Subcutaneous abdominal adipose tissue (tissue), 5 donors: ENCODE measurements at regions not wholly inside any gene's neighbourhood (a gene's known extent, or its start where the extent isn't known, plus 50 kb on each side); places are given as distances from the start of the nearest gene placed in this dataset.
A peak's percentile ranks its signal among the peaks of the same experiment; 100 is the strongest.

ENCODE experiments used
- H3K27ac ChIP-seq: one replicate; pipeline ENCODE4 v1.7.0; 2013; ENCODE audit warnings: low read depth, mild to moderate bottlenecking, inconsistent platforms, low read length, moderate library complexity
- H3K27me3 ChIP-seq, 5 donors: one replicate each; pipeline ENCODE4 v1.7.0; 2013; ENCODE audit warnings: low read length in 5 of 5, inconsistent platforms in 1 of 5; ENCODE audit not compliant: control insufficient read depth in 5 of 5, insufficient read depth in 4 of 5
- H3K36me3 ChIP-seq, 5 donors: one replicate each; pipeline ENCODE4 v1.7.0; 2013; ENCODE audit warnings: low read length in 5 of 5; ENCODE audit not compliant: control insufficient read depth in 5 of 5, insufficient read depth in 5 of 5
- H3K4me1 ChIP-seq, 5 donors: one replicate each; pipeline ENCODE4 v1.7.0; 2013; ENCODE audit warnings: low read length in 5 of 5, mild to moderate bottlenecking in 3 of 5, moderate library complexity in 1 of 5; ENCODE audit not compliant: control insufficient read depth in 5 of 5, insufficient read depth in 5 of 5
- H3K4me3 ChIP-seq, 5 donors: one replicate each; pipeline ENCODE4 v1.7.0; 2013; ENCODE audit warnings: low read length in 5 of 5, low read depth in 1 of 5
- H3K9ac ChIP-seq, 5 donors: one replicate each; pipeline ENCODE4 v1.7.0; 2013; ENCODE audit warnings: low read length in 5 of 5, mild to moderate bottlenecking in 4 of 5, moderate library complexity in 3 of 5
- H3K9me3 ChIP-seq, 5 donors: one replicate each; pipeline ENCODE4 v1.7.0; 2013; ENCODE audit warnings: low read length in 5 of 5; ENCODE audit not compliant: control insufficient read depth in 5 of 5
- donor health status: healthy.
- donor health status: healthy.
- donor health status: healthy.
- donor health status: healthy.
- donor health status: healthy.

DNA sequence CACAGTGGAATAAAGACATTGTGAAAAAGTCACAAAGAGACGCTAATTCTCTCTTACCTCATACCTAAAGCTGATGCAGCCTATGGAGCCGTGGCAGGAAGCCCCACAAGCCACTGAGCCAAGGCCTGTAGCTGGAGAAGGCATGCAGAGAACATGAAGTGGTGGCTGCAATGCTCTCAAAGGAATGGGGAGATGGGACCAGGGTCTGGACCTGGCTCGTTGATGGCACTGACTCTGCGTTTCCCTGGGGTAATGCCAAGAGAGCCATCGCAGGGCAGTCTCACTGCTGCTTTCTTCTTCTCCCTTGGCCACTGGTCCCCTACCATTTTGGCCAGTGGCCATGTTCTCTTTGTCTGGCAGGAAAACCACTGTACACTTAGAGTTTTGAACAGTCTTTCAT, 329.9 kb upstream of the ZMIZ1 start:
- no peaks in the 10 kb centered on the region for H3K36me3 ChIP-seq
- H3K4me3 ChIP-seq = no peak overlapping the region
- no peaks in the 10 kb centered on the region for H3K9me3 ChIP-seq
- no peak overlapping the region for H3K9ac ChIP-seq
- H3K4me1 ChIP-seq = peaks cover 5 to 30% (median 21%) of the 10 kb centered on the region in 5 donors
- peaks cover 0 to 4% (median 0%) of the 10 kb centered on the region in 5 donors for H3K27me3 ChIP-seq
- H3K27ac ChIP-seq = no peak overlapping the region

DNA sequence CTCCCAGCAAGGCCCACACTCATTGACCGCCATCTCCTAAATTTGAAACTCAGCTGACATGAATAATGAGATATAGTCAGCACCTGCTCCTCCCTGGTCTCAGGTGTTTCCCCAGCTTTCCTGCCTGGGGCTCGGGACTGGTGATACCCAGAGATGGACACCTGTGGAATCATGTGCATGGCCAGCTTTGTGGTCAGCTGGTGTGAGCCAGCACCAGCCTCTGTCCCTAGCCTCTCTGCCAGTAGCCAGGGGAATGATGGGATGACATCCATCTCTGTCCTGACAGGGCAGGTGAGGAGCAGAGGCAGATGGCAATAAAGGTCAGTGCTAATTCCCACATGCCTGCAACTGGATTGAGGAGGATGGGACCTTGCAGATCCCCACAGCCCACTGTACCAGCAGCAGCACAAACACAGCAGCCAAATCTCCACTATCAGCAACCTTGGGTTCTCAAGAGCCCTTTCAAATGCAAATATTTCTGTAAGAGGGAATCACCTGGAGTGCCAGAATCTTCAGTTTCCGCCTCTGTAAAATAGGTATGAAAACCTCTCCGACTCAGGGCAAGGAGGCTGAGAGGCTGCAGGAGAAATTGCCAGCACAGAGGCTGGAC, 329.2 kb upstream of the ZMIZ1 start:
- no peaks in the 10 kb centered on the region for H3K9me3 ChIP-seq
- no peaks in the 10 kb centered on the region for H3K36me3 ChIP-seq
- H3K27ac ChIP-seq = no peak overlapping the region
- peaks cover 0 to 4% (median 0%) of the 10 kb centered on the region in 5 donors for H3K27me3 ChIP-seq
- no peak overlapping the region for H3K4me3 ChIP-seq
- H3K4me1 ChIP-seq = peaks cover 12 to 37% (median 28%) of the 10 kb centered on the region in 5 donors
- H3K9ac ChIP-seq = no peak overlapping the region

GRCh38 chr10:78740976-78741915, 327.5 kb upstream of the ZMIZ1 start:
- Histone ChIP-seq H3K4me3 (no peak overlapping the region), H3K4me1 (peaks cover 21 to 50% (median 44%) of the 10 kb centered on the region in 5 donors), H3K27me3 (no peaks in the 10 kb centered on the region), H3K36me3 (no peaks in the 10 kb centered on the region), H3K27ac (no peak overlapping the region), H3K9me3 (no peaks in the 10 kb centered on the region), H3K9ac (no peak overlapping the region)

DNA sequence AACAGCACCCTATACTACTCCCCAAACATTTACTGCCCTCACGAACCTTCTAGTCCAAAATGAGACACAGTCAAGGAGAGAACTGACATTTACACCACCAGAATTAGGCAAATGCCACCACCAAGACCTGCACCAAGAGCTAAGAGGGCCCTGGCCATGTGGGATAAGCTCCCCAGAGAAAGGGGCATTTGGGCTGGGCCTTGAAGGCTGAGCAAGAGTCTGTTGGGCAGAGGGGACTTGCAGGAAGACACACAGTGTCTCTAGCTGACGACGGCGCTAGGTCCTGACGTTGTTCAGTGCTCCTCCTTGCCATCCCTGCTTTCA, 326.4 kb upstream of the ZMIZ1 start:
- Histone ChIP-seq H3K36me3 (no peaks in the 10 kb centered on the region), H3K4me3 (no peak overlapping the region), H3K27me3 (no peaks in the 10 kb centered on the region), H3K9me3 (no peaks in the 10 kb centered on the region), H3K27ac (no peak overlapping the region), H3K9ac (no peak overlapping the region), H3K4me1 (peaks cover 21 to 50% (median 44%) of the 10 kb centered on the region in 5 donors)

DNA sequence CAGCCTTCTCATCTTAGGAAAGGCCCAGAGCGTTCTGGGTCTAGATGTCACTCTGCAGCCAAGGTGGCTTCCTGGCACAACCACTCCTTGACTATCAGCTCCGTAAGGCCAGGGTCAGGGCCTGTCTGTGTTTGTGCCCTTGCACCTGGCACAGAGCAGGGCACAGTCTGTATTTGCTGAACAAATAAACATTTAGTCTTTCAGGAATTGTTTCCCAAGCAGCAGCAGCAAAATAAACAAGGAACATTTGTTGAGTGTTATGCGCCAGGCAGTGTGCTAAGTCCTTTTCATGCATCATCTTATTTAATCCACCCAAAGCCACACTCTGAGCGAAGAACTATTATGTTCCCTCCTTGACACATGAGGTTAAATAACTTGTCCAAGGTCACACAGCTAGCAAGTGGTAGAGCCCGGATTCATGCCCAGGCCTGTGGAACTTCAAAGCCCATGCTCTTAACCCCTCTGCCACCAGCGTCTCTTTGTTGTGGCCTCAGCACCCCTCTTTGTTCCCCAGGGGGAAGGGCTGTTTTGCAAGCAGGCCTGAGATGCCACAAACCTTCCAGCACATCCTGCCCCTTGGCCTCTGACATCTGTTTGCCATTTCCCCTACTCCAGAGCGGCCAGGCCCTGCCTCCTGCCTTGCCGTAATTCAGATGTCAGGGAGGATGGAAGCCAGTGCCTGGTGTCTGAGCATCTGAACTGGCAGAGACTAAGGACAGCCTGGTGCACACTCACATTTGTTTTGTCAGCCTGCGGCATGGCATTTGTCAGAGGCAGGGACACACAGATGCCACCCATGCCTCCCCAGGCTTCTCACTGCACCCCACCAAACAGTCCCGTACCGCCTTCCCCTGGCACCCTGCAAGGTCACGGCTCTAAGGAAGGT, 325.8 kb upstream of the ZMIZ1 start:
- Histone ChIP-seq H3K9ac (no peak overlapping the region), H3K36me3 (no peaks in the 10 kb centered on the region), H3K27me3 (no peaks in the 10 kb centered on the region), H3K4me1 (peaks cover 21 to 50% (median 44%) of the 10 kb centered on the region in 5 donors), H3K4me3 (no peak overlapping the region), H3K27ac (no peak overlapping the region), H3K9me3 (no peaks in the 10 kb centered on the region)

GRCh38 chr10:78744056-78744455, 324.7 kb upstream of the ZMIZ1 start:
- no peaks in the 10 kb centered on the region for H3K9me3 ChIP-seq
- no peaks in the 10 kb centered on the region for H3K27me3 ChIP-seq
- peak overlapping the region; percentile 11 for H3K27ac ChIP-seq
- H3K4me1 ChIP-seq = peaks cover 21 to 49% (median 42%) of the 10 kb centered on the region in 5 donors
- no peak overlapping the region for H3K4me3 ChIP-seq
- H3K9ac ChIP-seq = no peak overlapping the region
- H3K36me3 ChIP-seq = no peaks in the 10 kb centered on the region

GRCh38 chr10:78744491-78745090, 324.2 kb upstream of the ZMIZ1 start:
- Histone ChIP-seq H3K27ac (peak overlapping the region; percentile 11), H3K36me3 (no peaks in the 10 kb centered on the region), H3K9me3 (no peaks in the 10 kb centered on the region), H3K4me1 (peaks cover 21 to 49% (median 42%) of the 10 kb centered on the region in 5 donors), H3K27me3 (no peaks in the 10 kb centered on the region), H3K9ac (peak overlapping the region in 1 of 5 donors; percentile 63), H3K4me3 (no peak overlapping the region)

DNA sequence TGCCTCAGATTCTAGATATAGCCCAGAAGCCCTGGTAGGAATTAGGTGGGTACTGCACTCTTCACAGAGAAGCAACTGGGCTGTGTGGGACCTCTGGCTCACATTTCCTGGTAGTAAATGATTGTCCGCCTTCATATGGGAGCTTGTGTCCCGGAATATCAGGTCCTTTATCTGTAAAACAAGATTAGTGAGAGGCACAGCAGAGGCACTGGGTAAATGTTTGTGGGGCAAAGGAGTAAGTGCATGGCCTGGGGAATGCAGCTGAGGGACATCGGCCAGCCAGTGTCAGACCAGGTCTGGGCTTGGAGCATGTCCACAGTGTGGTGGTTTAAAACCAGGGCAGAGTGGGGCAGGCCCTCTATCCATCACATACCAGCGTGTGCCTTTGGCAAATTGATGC, 323.3 kb upstream of the ZMIZ1 start:
- no peak overlapping the region for H3K4me3 ChIP-seq
- peaks cover 21 to 49% (median 42%) of the 10 kb centered on the region in 5 donors for H3K4me1 ChIP-seq
- H3K27ac ChIP-seq = no peak overlapping the region
- no peaks in the 10 kb centered on the region for H3K36me3 ChIP-seq
- H3K9ac ChIP-seq = no peak overlapping the region
- H3K27me3 ChIP-seq = no peaks in the 10 kb centered on the region
- no peaks in the 10 kb centered on the region for H3K9me3 ChIP-seq

DNA sequence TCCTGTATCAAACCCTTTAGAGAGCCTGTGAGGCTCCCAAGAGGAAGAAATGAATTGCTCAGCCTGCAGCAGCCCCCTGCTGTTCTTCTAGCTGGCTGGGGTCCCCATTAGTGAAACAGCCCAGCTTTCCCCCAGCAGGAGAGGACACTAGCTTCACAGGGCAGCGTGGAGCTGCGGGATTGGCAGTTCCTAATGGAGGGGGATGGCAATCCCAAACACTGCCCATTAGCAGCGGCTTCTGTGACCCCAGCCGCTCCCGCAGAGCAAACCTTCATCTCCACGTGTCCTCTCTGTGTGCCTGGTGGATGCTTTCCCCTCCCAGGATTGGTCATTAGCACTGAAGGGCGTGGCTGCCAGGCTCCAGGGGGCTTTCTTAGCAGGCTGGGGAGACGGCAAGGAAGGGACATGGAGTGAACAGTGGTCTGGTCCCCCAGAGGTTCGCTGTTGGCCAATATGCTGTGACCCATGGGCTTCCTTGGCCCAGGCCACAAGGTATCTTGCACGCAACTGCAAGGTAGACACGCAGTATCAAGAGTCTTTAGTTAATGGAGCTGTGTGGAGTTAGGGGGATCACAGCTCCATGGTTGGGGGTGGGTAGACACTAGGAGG, 322.5 kb upstream of the ZMIZ1 start:
- no peak overlapping the region for H3K27ac ChIP-seq

More for the DNA sequence above, 322.5 kb upstream of the ZMIZ1 start:
- Histone ChIP-seq H3K36me3 (no peaks in the 10 kb centered on the region), H3K4me1 (peaks cover 20 to 46% (median 40%) of the 10 kb centered on the region in 5 donors), H3K9ac (no peak overlapping the region), H3K27me3 (no peaks in the 10 kb centered on the region), H3K4me3 (no peak overlapping the region), H3K9me3 (no peaks in the 10 kb centered on the region)
